GM18870 (cell line): ENCODE measurements at regions not wholly inside any gene's neighbourhood (a gene's known extent, or its start where the extent isn't known, plus 50 kb on each side); places are given as distances from the start of the nearest gene placed in this dataset.

Experiments
- ATAC-seq: cut with Tn5 transposase; IDR thresholded peaks from one replicate; pipeline ENCODE4 v1.9.1; 2021; ENCODE audit warnings: moderate library complexity; ENCODE audit not compliant: unreplicated experiment

- ATAC-seq, result no peak
These were observed 412.5 kb downstream of the ELAVL2 start for GRCh38 chr9:23413541-23413940.

- ATAC-seq, result no peak
These were observed 402.0 kb downstream of the ELAVL2 start for GRCh38 chr9:23423999-23424398.

- ATAC-seq, result no peak
These were observed 399.9 kb downstream of the ELAVL2 start for GRCh38 chr9:23426144-23426543.

- ATAC-seq, result no peak
These were observed 394.6 kb downstream of the ELAVL2 start for GRCh38 chr9:23431459-23431858.

- ATAC-seq, result no peak
These were observed 391.4 kb downstream of the ELAVL2 start for GRCh38 chr9:23434654-23435053.

GRCh38 chr9:23438299-23438907 is 387.6 kb downstream of the ELAVL2 start:
- no peak for ATAC-seq

GRCh38 chr9:23441275-23441674 is 384.8 kb downstream of the ELAVL2 start:
- ATAC-seq, result no peak

- no peak for ATAC-seq
These were observed 381.4 kb downstream of the ELAVL2 start for GRCh38 chr9:23444658-23445057.

- ATAC-seq, result no peak
These were observed 378.9 kb downstream of the ELAVL2 start for GRCh38 chr9:23447166-23447565.

- no peak for ATAC-seq
These were observed 378.1 kb downstream of the ELAVL2 start for GRCh38 chr9:23447944-23448343.

GRCh38 chr9:23451802-23452418 is 374.1 kb downstream of the ELAVL2 start:
- ATAC-seq, result no peak

- ATAC-seq, result no peak
These were observed 361.8 kb downstream of the ELAVL2 start for GRCh38 chr9:23464275-23464674.

- no peak for ATAC-seq
These were observed 358.8 kb downstream of the ELAVL2 start for GRCh38 chr9:23467276-23467675.

GRCh38 chr9:23477908-23478307 is 348.1 kb downstream of the ELAVL2 start:
- no peak for ATAC-seq

- ATAC-seq, result no peak
These were observed 342.5 kb downstream of the ELAVL2 start for GRCh38 chr9:23483566-23483965.

GRCh38 chr9:23492126-23493002 is 333.7 kb downstream of the ELAVL2 start:
- peak; percentile 69 for ATAC-seq

GRCh38 chr9:23493219-23493618 is 332.8 kb downstream of the ELAVL2 start:
- no peak for ATAC-seq

GRCh38 chr9:23496489-23497136 is 329.4 kb downstream of the ELAVL2 start:
- no peak for ATAC-seq

GRCh38 chr9:23497137-23497504 is 328.9 kb downstream of the ELAVL2 start:
- no peak for ATAC-seq

GRCh38 chr9:23502004-23502403 is 324.0 kb downstream of the ELAVL2 start:
- ATAC-seq, result no peak

- ATAC-seq, result no peak
These were observed 303.1 kb downstream of the ELAVL2 start for GRCh38 chr9:23522952-23523351.
